ENCODE measurements at regions not wholly inside any gene's neighbourhood (a gene's known extent, or its start where the extent isn't known, plus 50 kb on each side); places are given as distances from the start of the nearest gene placed in this dataset.

DNA sequence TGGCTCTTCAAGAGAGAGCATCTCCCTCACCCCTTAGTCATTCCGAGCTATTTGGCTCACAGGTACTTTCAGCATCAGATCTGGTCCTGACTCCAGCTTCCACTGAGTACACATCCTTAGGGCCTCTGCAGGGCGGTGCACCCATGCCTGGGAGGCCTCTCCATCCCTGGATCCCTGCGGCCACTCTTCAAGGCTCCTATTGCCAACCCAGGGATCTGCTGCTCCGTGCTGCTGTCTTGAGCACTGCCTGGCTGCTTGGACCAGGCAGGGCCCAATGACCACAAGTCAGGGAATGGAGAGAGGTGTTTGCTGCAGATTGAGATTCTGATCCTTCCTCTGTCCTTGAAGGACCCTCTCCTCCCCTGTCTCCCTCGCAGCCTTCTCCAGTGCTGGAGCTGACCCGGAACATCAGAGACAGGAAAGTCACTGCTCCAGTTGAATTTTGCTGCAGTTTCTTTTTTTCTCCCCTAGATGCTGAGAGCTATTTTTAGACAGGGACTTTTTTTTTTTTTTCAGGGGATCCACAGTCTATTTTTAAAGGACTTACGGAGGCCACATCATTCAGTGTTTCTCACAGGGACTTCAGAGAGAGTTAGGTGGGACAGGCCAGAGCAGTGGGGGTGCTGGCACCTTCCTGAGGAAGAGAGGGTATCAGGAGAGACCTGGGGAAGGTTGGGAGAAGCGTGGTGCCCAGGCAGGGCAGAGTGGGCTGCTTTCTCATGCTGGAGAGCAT, 50.1 kb upstream of the KCNA1 start:
- peak; percentile 28 for DNase-seq

Data from fibroblast of skin of back (primary cell).